Hepatocyte (in vitro differentiated cells): ENCODE measurements at regions not wholly inside any gene's neighbourhood (a gene's known extent, or its start where the extent isn't known, plus 50 kb on each side); places are given as distances from the start of the nearest gene placed in this dataset.

Source experiments
- EZH2phosphoT487 ChIP-seq: fragments of 200-600 bp; sonication (generic); IDR thresholded peaks from one replicate; pipeline ENCODE4 v1.6.1; 2018; ENCODE audit warnings: antibody characterized with exemption, mild to moderate bottlenecking, low read depth, moderate library complexity; ENCODE audit not compliant: unreplicated experiment, severe bottlenecking
- TF ChIP-seq, protein P1 (sequence below): fragments of 200-600 bp; sonication (generic); IDR thresholded peaks from 2 replicates; pipeline ENCODE4 v1.5.1; 2016; ENCODE audit warnings: antibody characterized with exemption, mild to moderate bottlenecking; ENCODE audit not compliant: poor library complexity

DNA sequence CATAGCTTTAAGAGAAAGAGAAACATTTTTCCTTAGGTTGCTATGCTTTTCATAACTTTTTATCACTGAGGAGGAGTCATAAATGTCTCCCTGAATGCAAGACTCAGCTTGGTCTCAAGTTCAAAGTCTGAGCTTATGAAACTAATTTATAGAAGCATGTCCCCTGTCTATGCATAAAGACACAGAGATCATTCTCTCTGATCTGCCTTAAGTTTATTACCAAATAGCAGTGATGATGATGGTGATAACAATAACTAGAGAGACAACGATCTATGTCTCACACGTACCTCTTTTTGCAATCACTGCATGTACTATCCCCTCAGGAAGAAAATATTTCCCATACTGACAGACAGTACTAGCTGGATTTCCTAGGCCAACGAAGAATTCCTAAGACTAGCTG is 266.4 kb upstream of the G2E3 start:
- TF ChIP-seq, protein P1, sequence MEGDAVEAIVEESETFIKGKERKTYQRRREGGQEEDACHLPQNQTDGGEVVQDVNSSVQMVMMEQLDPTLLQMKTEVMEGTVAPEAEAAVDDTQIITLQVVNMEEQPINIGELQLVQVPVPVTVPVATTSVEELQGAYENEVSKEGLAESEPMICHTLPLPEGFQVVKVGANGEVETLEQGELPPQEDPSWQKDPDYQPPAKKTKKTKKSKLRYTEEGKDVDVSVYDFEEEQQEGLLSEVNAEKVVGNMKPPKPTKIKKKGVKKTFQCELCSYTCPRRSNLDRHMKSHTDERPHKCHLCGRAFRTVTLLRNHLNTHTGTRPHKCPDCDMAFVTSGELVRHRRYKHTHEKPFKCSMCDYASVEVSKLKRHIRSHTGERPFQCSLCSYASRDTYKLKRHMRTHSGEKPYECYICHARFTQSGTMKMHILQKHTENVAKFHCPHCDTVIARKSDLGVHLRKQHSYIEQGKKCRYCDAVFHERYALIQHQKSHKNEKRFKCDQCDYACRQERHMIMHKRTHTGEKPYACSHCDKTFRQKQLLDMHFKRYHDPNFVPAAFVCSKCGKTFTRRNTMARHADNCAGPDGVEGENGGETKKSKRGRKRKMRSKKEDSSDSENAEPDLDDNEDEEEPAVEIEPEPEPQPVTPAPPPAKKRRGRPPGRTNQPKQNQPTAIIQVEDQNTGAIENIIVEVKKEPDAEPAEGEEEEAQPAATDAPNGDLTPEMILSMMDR = no peak
- TF ChIP-seq EZH2phosphoT487 = no peak
